SW480 (cell line): ENCODE measurements at regions not wholly inside any gene's neighbourhood (a gene's known extent, or its start where the extent isn't known, plus 50 kb on each side); places are given as distances from the start of the nearest gene placed in this dataset.

Experiments used
- DNase-seq: peaks from one replicate; pipeline ENCODE4 v3.0.0-alpha.2; 2016; ENCODE audit warnings: low spot score

GRCh38 chr18:55119434-55119833 is 160.2 kb upstream of the CCDC68 start:
- DNase-seq = no peak

DNA sequence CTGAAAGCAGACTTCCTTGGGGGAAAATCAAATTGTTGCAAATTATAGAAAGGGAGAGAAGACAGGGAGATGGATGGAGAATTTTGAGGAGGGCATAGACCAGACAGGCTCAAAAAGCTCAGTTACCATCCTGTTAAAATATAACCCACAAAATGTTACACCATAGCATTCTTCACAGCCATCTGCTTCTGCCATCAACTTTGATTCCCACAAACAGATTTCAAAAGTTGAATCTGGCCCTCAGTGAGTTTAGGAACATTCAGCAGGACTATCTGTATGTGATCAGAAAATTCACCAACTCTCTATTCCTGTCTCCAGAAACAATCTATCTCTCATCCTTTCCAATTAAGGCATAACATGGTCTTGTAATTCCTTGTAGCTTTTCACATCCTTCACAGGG is 159.8 kb upstream of the CCDC68 start:
- DNase-seq = no peak

DNA sequence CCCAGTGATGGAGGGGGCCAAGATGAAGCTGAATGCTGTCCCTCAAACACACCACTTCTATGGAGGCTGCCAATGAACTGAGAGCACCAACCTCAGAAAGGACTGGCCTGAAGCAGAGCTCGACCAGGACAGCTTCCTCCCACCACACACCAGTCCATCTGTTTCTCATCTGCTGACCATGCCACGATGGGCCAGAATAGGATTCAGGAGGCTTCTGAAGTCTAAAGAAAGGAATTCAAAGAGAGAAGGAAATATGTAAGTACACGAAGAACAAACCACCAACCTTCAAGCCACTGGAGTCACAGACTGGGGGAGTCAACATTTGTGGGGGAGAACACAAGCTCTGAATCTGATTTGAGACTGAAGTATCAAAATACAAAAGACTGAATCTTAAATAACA is 157.6 kb upstream of the CCDC68 start:
- no peak for DNase-seq

- DNase-seq = no peak
Observed at GRCh38 chr18:55115606-55116005, 156.3 kb upstream of the CCDC68 start.

GRCh38 chr18:55114876-55115275 is 155.6 kb upstream of the CCDC68 start:
- no peak for DNase-seq

GRCh38 chr18:55113800-55114199 is 154.5 kb upstream of the CCDC68 start:
- DNase-seq = no peak

GRCh38 chr18:55111271-55111670 is 152.0 kb upstream of the CCDC68 start:
- no peak for DNase-seq

DNA sequence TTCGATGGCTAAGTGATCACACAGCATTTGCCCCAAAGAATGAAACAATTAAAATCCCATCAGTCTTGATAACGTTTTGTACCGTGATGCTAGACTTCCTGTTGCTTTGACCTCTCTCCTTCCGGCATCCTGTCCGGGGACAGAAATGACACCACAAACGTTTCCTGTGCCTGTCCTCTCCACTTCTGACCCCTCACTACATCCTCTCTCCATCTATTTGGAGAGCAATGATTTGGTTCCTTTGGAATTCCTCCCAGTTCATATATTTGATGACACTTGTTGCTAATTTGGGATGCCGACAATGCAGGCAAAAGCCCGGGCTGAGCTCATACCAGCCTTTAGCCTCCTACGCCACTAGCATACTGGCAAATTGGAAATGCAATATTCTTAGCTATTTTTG is 151.2 kb upstream of the CCDC68 start:
- no peak for DNase-seq

GRCh38 chr18:55109818-55110414 is 150.7 kb upstream of the CCDC68 start:
- DNase-seq = no peak

DNA sequence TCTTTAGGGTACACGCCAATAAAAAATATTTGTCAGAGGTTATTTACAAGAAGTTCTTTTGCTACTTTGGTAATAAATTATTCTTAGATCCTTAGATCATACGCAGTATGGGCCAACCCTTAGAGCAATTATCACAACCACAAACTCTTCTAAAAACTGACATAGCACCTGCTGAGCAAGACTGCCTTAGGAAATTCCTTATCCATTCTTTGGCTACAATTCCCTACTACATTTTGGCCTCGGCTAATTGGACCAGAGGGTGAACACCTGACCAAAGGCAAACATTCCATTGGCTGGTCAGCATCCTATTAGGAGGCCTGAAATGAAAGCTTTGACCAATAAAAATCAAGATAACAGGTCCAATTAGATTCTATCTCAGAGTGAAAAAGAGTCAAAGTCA is 147.6 kb upstream of the CCDC68 start:
- no peak for DNase-seq

DNA sequence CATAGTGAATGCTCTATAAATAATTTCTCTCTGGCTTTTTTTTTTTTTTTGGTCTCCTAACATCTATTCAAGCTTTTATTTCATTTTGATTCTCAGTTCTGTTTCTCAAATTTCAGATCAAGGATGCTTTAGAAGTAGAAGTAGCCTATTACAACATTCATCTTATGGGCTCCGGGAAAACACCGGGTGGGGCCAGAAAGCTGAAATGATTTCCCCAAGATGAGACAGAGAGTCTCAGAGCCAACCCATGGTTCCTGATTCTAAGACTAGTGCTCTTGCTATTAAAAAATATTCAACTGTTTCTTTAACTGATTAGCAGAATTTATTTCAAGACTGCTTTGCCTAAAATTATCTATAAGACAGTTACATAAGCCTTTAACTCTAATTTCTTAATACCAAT is 147.2 kb upstream of the CCDC68 start:
- DNase-seq = no peak

DNA sequence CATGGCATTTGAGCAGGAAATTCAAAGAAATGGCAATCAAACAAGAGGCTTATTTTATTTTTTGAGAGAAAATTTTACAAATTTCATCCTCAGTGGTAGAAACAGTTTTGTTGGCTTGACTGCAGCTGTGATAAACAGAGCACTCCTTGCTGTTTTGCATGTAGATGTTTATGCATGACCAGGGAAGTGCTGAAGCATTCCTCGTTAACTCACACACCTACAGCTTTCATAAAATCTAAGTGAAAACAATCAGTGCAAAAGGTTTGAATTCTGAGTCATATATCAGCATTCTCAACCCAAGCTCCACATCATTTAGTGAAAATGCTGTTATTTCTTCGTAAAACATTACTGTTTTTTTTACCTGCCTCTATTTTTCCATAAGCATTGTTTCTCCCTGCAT is 146.6 kb upstream of the CCDC68 start:
- no peak for DNase-seq

- no peak for DNase-seq
Observed at GRCh38 chr18:55102958-55103456, 143.7 kb upstream of the CCDC68 start.

DNA sequence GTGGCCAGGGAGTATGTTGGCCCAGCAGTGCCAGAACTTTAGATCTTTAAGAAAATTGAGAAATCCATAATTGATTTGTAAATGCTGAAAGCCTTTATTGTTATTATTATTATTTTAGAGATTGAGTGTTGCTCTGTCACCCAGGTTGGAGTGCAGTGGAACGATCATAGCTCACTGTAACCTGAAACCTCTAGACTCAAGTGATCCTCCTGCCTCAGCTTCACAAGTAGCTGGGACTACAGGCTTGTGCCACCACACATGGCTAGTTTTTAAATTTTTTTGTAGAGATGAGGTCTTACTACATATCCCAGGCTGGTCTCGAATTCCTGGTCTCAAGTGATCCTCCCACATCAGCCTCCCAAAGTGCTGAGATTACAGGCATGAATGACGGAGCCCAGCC is 143.2 kb upstream of the CCDC68 start:
- DNase-seq = no peak

GRCh38 chr18:55101458-55101824 is 142.2 kb upstream of the CCDC68 start:
- no peak for DNase-seq

GRCh38 chr18:55100817-55101457 is 141.7 kb upstream of the CCDC68 start:
- DNase-seq = peak; percentile 53

- peak; percentile 94 for DNase-seq
Observed at GRCh38 chr18:55097456-55098170, 138.4 kb upstream of the CCDC68 start.

GRCh38 chr18:55096263-55096951 is 137.1 kb upstream of the CCDC68 start:
- DNase-seq = peak; percentile 65

DNA sequence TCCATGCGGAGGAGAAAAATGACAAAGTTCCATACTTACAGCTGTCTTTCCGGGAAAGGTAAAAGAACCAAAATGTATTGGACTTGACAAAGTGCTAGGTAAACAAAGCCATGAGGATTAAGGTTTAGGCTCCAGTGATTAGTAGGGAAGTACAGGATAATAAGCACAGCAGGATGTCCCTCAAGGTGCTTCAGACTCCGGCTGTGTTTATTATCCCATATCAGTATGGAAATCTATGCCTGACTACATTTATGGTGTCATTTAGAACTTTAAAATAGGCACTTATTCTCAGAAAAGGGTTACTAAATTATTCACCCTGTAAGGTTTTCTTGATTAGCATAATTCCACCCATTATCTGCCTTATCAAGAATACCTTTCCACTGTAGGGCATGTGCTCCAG is 136.3 kb upstream of the CCDC68 start:
- no peak for DNase-seq

- DNase-seq = no peak
Observed at GRCh38 chr18:55093808-55094207, 134.5 kb upstream of the CCDC68 start.

DNA sequence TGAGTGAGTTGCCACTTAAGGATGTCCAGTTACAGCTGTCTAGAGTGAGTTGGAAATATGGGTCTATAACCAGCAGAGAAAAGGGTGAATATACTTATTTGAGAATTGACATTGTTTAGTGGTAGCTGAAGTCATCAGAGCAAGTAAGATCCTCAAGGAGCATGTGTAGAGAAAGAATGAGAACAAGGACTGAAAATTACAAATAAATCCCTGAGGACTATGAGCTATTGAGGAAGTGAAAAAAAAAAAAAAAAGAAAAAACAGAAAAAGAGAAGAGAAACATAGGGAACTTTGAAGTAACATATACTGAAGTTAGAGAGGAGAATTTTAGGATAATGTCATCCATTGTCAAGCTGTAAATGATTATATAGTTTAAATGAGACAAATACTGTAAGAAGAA is 134.0 kb upstream of the CCDC68 start:
- no peak for DNase-seq

GRCh38 chr18:55092166-55092565 is 132.9 kb upstream of the CCDC68 start:
- no peak for DNase-seq
